ENCODE measurements at regions not wholly inside any gene's neighbourhood (a gene's known extent, or its start where the extent isn't known, plus 50 kb on each side); places are given as distances from the start of the nearest gene placed in this dataset.

DNA sequence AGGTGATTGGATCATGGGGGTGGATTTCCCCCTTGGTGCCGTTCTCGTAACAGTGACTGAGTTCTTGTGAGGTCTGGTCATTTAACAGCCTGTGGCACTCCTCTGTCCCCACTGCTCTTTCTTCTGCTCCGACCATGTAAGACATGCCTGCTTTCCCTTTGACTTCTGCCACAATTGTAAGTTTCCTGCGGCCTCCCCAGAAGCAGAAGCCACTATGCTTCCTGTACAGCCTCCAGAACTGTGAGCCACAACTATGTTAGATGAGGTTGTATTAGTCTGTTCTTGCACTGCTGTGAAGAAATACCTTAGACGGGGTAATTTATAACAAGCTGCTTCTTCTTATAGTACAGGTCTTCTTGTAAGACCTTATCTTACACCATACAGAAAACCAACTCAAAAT, 241.7 kb upstream of the KLF14 start:
- TF ChIP-seq EZH2phosphoT487 (IDR thresholded peaks at IDR 0.05; ENCODE audit: low read length): no peak
- TF ChIP-seq, protein P1, sequence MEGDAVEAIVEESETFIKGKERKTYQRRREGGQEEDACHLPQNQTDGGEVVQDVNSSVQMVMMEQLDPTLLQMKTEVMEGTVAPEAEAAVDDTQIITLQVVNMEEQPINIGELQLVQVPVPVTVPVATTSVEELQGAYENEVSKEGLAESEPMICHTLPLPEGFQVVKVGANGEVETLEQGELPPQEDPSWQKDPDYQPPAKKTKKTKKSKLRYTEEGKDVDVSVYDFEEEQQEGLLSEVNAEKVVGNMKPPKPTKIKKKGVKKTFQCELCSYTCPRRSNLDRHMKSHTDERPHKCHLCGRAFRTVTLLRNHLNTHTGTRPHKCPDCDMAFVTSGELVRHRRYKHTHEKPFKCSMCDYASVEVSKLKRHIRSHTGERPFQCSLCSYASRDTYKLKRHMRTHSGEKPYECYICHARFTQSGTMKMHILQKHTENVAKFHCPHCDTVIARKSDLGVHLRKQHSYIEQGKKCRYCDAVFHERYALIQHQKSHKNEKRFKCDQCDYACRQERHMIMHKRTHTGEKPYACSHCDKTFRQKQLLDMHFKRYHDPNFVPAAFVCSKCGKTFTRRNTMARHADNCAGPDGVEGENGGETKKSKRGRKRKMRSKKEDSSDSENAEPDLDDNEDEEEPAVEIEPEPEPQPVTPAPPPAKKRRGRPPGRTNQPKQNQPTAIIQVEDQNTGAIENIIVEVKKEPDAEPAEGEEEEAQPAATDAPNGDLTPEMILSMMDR (IDR thresholded peaks at IDR 0.05; ENCODE audit: low read length): no peak
- TF ChIP-seq EZH2 (optimal IDR thresholded peaks at IDR 0.05; ENCODE audit: low read depth, low read length): no peak
- no peak overlapping the region for H3K9ac ChIP-seq (ENCODE audit: low read length)
- H3K27me3 ChIP-seq (replicated peaks; ENCODE audit: insufficient read depth, low read length): no peaks in the 10 kb centered on the region
- H3F3A ChIP-seq (ENCODE audit: insufficient read depth, low read length): no peaks in the 10 kb centered on the region
- H2AFZ ChIP-seq (ENCODE audit: low read length): no peak overlapping the region
- H3K79me2 ChIP-seq (ENCODE audit: low read length): peaks cover 25% of the 10 kb centered on the region
- H3K4me2 ChIP-seq (ENCODE audit: low read depth, low read length): no peak overlapping the region
- H4K20me1 ChIP-seq (ENCODE audit: insufficient read depth, low read length): no peaks in the 10 kb centered on the region
- DNase-seq: no peak
- H3K4me1 ChIP-seq (ENCODE audit: low read length): no peaks in the 10 kb centered on the region
- H3K36me3 ChIP-seq (replicated peaks; ENCODE audit: insufficient read depth, low read length): no peaks in the 10 kb centered on the region; the same call in 1 of the 2 replicates
- H3K9me2 ChIP-seq (replicated peaks; ENCODE audit: insufficient read depth, low read length): no peaks in the 10 kb centered on the region
- no peaks in the 10 kb centered on the region for H3K9me3 ChIP-seq (replicated peaks; ENCODE audit: insufficient read depth, low read length)
- no peak overlapping the region for H3K4me3 ChIP-seq (ENCODE audit: low read length)
- no peak overlapping the region for H3K27ac ChIP-seq (ENCODE audit: low read length)

DNA sequence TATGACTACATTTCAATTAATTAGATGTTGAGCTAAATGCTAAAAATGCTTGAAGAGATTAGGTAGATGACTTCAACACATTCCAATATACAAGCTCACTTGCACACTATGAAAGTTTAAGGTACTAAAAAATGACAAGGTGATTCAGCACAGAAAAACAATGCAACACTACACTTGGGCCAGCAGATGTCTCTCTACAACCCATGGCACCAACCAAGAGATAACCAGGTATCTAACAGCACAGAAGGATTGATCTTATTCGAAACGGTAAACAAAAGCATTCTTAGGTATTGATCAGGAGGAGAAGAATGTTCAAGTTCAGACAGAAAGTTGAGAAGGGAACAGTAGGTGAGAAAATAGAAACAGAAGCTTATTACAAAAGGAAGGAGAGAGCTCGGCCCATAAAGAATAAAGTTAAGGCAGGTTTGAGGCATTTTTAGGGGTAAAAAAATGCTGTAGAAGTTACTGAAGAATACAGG, 248.2 kb upstream of the KLF14 start:
- Histone ChIP-seq H3K27me3 (replicated peaks; ENCODE audit: insufficient read depth, low read length) (no peaks in the 10 kb centered on the region), H2AFZ (ENCODE audit: low read length) (no peak overlapping the region), H4K20me1 (ENCODE audit: insufficient read depth, low read length) (peaks cover 11% of the 10 kb centered on the region), H3K9ac (ENCODE audit: low read length) (no peak overlapping the region), H3K36me3 (replicated peaks; ENCODE audit: insufficient read depth, low read length) (no peaks in the 10 kb centered on the region; the same call in 1 of the 2 replicates), H3K9me2 (replicated peaks; ENCODE audit: insufficient read depth, low read length) (no peaks in the 10 kb centered on the region), H3F3A (ENCODE audit: insufficient read depth, low read length) (0 out of 2 replicates have a peak, but pooled peaks cover 4% of the 10 kb centered on the region), H3K4me3 (ENCODE audit: low read length) (no peak overlapping the region), H3K79me2 (ENCODE audit: low read length) (peaks cover 55% of the 10 kb centered on the region), H3K4me2 (ENCODE audit: low read depth, low read length) (no peak overlapping the region), H3K9me3 (replicated peaks; ENCODE audit: insufficient read depth, low read length) (no peaks in the 10 kb centered on the region), H3K27ac (ENCODE audit: low read length) (no peak overlapping the region), H3K4me1 (ENCODE audit: low read length) (no peaks in the 10 kb centered on the region)
- TF ChIP-seq, protein P1 (IDR thresholded peaks at IDR 0.05; ENCODE audit: low read length): peak; percentile 88
- TF ChIP-seq EZH2 (optimal IDR thresholded peaks at IDR 0.05; ENCODE audit: low read depth, low read length) (no peak), EZH2phosphoT487 (IDR thresholded peaks at IDR 0.05; ENCODE audit: low read length) (no peak)
- peak; percentile 45 for DNase-seq

DNA sequence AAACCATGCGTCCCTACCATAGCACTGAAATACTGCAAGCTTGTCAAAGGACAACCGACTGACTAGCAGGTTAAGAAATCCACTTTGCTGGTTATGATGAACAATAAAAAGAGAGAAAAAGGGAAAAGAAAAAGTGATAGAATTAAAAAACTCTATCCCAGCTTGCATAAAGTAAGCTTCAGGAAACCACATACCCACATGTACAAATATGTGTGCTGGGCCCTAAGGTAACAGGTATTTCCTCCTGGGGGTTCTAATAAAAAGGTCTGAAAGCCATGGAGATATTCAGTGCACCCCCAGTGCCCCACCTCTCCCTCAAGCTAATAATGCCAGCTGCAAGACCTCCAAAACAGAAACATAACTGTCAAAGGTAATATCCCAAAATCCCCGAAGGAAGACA, 248.6 kb upstream of the KLF14 start:
- peaks cover 59% of the 10 kb centered on the region for H3K79me2 ChIP-seq (ENCODE audit: low read length)
- H3K9me2 ChIP-seq (replicated peaks; ENCODE audit: insufficient read depth, low read length): no peaks in the 10 kb centered on the region
- no peak for DNase-seq
- 0 out of 2 replicates have a peak, but pooled peaks cover 4% of the 10 kb centered on the region for H3F3A ChIP-seq (ENCODE audit: insufficient read depth, low read length)
- H2AFZ ChIP-seq (ENCODE audit: low read length): no peak overlapping the region
- no peaks in the 10 kb centered on the region; the same call in 1 of the 2 replicates for H3K36me3 ChIP-seq (replicated peaks; ENCODE audit: insufficient read depth, low read length)
- H3K9me3 ChIP-seq (replicated peaks; ENCODE audit: insufficient read depth, low read length): no peaks in the 10 kb centered on the region
- H3K4me3 ChIP-seq (ENCODE audit: low read length): no peak overlapping the region
- H3K27ac ChIP-seq (ENCODE audit: low read length): no peak overlapping the region
- H4K20me1 ChIP-seq (ENCODE audit: insufficient read depth, low read length): peaks cover 11% of the 10 kb centered on the region
- H3K9ac ChIP-seq (ENCODE audit: low read length): no peak overlapping the region
- TF ChIP-seq, protein P1 (IDR thresholded peaks at IDR 0.05; ENCODE audit: low read length): no peak
- no peak for TF ChIP-seq EZH2 (optimal IDR thresholded peaks at IDR 0.05; ENCODE audit: low read depth, low read length)
- no peak for TF ChIP-seq EZH2phosphoT487 (IDR thresholded peaks at IDR 0.05; ENCODE audit: low read length)
- no peaks in the 10 kb centered on the region for H3K4me1 ChIP-seq (ENCODE audit: low read length)
- no peaks in the 10 kb centered on the region for H3K27me3 ChIP-seq (replicated peaks; ENCODE audit: insufficient read depth, low read length)
- no peak overlapping the region for H3K4me2 ChIP-seq (ENCODE audit: low read depth, low read length)
